Muscle layer of colon (tissue), 2 donors: ENCODE measurements at regions not wholly inside any gene's neighbourhood (a gene's known extent, or its start where the extent isn't known, plus 50 kb on each side); places are given as distances from the start of the nearest gene placed in this dataset.
"Not testable (repeated sequence)": the region's sequence is repeated elsewhere in the genome, so short reads cannot be mapped to it uniquely, and the experiment has no call there.

Experiments used
- H3K27ac ChIP-seq: one replicate; pipeline ENCODE4 v1.7.0; 2013; ENCODE audit warnings: low read depth, mild to moderate bottlenecking, low read length, moderate library complexity
- H3K27me3 ChIP-seq, 2 donors: one replicate each; pipeline ENCODE4 v1.7.0; 2013; ENCODE audit warnings: low read length in 2 of 2, mild to moderate bottlenecking in 2 of 2; ENCODE audit not compliant: insufficient read depth in 2 of 2, control insufficient read depth in 1 of 2
- H3K36me3 ChIP-seq: one replicate; pipeline ENCODE4 v1.7.0; 2013; ENCODE audit warnings: mild to moderate bottlenecking, low read length; ENCODE audit not compliant: insufficient read depth
- H3K4me1 ChIP-seq: one replicate; pipeline ENCODE4 v1.7.0; 2013; ENCODE audit warnings: mild to moderate bottlenecking, low read length; ENCODE audit not compliant: insufficient read depth
- H3K4me3 ChIP-seq, 2 donors: one replicate each; pipeline ENCODE4 v1.7.0; 2013; ENCODE audit warnings: low read length in 2 of 2, low read depth in 1 of 2, mild to moderate bottlenecking in 1 of 2, moderate library complexity in 1 of 2
- H3K9ac ChIP-seq: one replicate; pipeline ENCODE4 v1.7.0; 2013; ENCODE audit warnings: low read length
- H3K9me3 ChIP-seq: one replicate; pipeline ENCODE4 v1.7.0; 2013; ENCODE audit warnings: mild to moderate bottlenecking, low read length
- donor health status: abdominal sarcoma.
- donor health status: Adenocarcinoma of cecum.

DNA sequence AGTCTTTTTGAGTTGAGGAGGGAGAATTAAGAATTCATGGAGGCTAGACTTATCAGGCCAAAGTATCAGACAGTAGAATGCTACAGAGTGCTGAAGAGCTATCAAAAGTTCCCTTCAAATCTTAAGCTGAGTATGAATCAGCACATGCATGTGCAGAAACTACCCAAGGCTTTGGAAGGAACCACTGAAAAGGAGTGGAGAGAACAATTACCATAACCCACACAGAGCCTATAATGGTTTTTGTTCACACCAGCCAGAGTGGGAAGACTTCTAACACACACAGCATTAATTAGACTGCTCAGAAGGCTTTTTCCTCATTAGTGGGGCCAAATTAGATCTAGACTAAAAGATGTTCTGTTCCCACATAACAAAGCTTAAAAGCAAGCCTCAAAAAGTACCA is 83.7 kb upstream of the SLC6A11 start:
- H3K36me3 ChIP-seq, result no peaks in the 10 kb centered on the region
- no peak overlapping the region for H3K27ac ChIP-seq
- no peak overlapping the region for H3K9ac ChIP-seq
- H3K9me3 ChIP-seq, result peaks cover 11% of the 10 kb centered on the region
- H3K4me3 ChIP-seq, result no peak overlapping the region
- H3K27me3 ChIP-seq, result peaks cover 0 to 9% of the 10 kb centered on the region in 2 donors
- H3K4me1 ChIP-seq, result no peaks in the 10 kb centered on the region

DNA sequence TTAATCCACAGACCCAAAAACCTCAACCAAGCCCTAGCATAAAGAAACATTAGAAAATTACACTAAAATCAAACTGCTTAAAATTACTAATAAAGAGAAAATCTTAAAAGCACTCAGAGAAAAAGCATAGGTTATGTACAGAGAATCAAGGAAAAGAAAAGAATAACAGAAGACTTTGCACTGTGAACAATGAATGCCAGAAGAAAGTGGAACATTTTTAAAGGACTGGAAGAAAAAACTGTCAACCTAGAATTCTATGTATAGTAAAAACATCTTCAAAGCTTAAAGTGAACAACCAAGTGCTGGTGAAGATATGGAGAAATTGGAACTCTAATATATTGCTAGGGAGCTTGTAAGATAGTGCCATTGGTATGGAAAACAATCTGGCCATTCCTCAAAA is 82.7 kb upstream of the SLC6A11 start:
- no peaks in the 10 kb centered on the region for H3K4me1 ChIP-seq
- no peak overlapping the region for H3K27ac ChIP-seq
- no peaks in the 10 kb centered on the region for H3K36me3 ChIP-seq
- no peak overlapping the region for H3K9ac ChIP-seq
- H3K27me3 ChIP-seq, result peaks cover 6 to 9% of the 10 kb centered on the region in 2 donors
- peaks cover 11% of the 10 kb centered on the region for H3K9me3 ChIP-seq
- no peak overlapping the region for H3K4me3 ChIP-seq

DNA sequence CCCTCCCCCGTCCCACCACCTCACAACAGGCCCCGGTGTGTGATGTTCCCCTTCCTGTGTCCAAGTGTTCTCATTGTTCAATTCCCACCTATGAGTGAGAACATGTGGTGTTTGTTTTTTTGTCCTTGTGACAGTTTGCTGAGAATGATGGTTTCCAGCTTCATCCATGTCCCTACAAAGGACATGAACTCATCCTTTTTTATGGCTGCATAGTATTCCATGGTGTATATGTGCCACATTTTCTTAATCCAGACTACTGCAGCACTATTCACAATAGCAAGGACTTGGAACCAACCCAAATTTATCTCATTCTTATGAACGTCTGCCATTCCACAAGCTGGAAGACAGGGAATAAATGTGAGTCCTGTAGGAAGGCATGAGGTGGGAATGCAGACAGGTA is 79.6 kb upstream of the SLC6A11 start:
- Histone ChIP-seq H3K27me3 (peaks cover 17 to 19% of the 10 kb centered on the region in 2 donors), H3K9me3 (peaks cover 11% of the 10 kb centered on the region)
- not testable (repeated sequence) for H3K4me1 ChIP-seq, H3K36me3 ChIP-seq, H3K27ac ChIP-seq, H3K9ac ChIP-seq, H3K4me3 ChIP-seq

DNA sequence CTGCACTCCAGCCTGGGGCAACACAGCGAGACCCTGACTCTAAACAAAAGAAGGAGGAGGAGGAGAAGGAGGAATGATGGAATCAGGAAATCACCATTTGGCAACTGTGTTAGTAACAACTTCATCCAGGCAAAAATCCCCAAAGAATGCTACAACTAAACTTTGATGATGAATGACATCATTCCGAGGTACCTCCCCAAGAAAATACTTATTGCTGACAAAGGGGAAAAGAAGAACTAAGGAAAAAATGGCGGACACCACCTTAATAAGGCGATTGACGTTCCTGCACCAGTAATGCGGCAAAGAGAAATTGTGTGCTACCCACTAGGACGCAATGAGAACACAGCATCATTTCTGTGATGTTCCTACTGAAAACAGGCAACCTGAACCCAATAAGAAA is 78.2 kb upstream of the SLC6A11 start:
- Histone ChIP-seq H3K4me3 (no peak overlapping the region), H3K27me3 (peaks cover 17 to 19% of the 10 kb centered on the region in 2 donors), H3K9ac (no peak overlapping the region), H3K27ac (no peak overlapping the region), H3K9me3 (peaks cover 8% of the 10 kb centered on the region), H3K36me3 (no peaks in the 10 kb centered on the region), H3K4me1 (no peaks in the 10 kb centered on the region)

DNA sequence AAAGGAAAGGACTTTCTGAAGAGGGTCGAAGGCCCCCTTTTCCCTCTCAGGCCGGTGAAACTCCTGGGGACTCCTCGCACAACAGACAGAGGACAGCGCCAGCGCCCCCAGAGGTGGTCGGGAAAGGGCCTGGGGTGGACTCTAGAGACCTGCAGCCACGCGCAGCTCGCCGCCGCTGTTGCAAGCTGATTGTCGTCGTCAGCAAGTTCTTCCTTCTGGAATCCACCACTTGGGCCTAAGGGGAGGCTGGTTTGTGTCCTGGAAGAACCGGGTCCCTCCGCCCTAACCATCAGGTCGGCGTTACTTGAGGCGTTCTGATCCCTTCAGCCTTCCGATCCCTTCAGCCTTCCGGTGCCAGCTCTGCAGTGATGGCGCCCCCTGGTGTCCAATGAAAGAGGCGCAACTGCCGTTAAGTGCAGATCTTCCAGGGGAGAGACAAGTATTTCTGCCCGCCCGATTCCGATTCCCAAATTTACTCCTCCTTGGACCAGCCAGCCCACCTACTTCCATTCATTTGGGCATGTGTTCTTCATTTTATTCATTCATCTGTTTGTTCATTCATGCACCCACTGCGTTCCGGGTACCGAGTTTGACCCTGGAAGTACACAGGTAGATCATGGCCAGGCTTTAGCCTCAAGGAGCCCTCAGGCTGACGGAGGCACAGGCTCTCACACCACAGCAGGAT is 77.2 kb upstream of the SLC6A11 start:
- Histone ChIP-seq H3K36me3 (no peaks in the 10 kb centered on the region), H3K4me1 (no peaks in the 10 kb centered on the region), H3K4me3 (peak overlapping the region in 1 of 2 donors; percentile 42), H3K27ac (no peak overlapping the region), H3K27me3 (peaks cover 17 to 19% of the 10 kb centered on the region in 2 donors), H3K9ac (no peak overlapping the region), H3K9me3 (no peaks in the 10 kb centered on the region)

DNA sequence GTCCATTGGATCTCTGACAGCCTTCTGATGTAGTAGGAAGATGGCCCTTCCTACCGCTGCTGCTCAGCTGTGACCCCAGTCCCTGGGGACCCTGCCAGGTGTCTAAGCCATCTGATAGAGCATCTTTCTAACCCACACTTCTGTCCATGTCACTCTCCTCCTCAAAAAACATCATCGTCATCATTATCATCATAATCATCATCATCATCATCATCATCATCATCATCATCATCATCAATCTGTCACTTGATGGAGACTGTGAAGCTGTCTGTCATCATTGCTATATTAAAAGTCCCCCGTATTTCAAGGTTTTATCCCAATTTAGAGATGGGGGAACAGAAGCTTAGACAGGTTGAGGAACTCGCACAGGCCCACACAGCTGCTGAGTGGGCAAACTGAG is 75.1 kb upstream of the SLC6A11 start:
- no peak overlapping the region for H3K4me3 ChIP-seq
- no peaks in the 10 kb centered on the region for H3K9me3 ChIP-seq
- no peak overlapping the region for H3K27ac ChIP-seq
- H3K4me1 ChIP-seq, result no peaks in the 10 kb centered on the region
- H3K36me3 ChIP-seq, result no peaks in the 10 kb centered on the region
- H3K9ac ChIP-seq, result no peak overlapping the region
- H3K27me3 ChIP-seq, result peaks cover 17 to 19% of the 10 kb centered on the region in 2 donors

DNA sequence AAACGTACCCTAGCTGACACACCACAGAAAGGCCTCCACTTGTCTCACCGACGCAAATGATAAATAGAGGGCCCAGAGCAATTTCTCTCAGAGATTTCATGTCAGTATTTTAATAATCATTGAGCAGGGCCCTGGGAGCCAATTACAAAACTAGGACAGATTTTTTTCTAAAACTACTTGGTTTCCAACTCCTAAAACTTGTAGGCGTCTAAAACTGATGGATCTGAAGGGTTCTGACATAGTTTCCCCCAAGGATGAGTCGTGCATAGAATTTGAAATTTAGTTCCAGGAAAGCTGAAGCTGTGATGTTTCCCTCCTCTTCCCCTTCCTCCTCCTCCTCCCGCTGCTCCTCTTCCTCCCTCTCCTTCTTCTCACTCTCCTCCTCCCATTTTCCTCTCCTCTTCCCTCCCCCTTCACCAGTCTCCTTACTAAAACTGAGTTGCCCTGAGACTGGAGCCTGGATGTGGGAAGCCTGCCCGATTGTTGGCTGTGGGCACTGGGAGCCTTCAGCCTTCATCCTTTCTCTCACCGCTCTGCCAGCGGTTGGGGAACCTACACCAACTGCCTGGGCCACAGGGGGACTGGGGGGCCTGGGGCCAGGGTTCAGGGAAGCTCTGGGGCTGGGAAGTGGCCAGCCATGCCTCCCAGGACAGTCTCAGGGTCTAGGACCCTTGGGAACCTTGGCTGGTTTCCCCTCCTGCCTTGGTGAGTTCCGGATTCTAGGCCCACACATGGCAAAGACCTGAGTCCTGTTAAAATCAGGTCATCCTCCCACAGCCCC is 73.9 kb upstream of the SLC6A11 start:
- Histone ChIP-seq H3K27me3 (peaks cover 12 to 17% of the 10 kb centered on the region in 2 donors), H3K9me3 (no peaks in the 10 kb centered on the region), H3K9ac (no peak overlapping the region)

DNA sequence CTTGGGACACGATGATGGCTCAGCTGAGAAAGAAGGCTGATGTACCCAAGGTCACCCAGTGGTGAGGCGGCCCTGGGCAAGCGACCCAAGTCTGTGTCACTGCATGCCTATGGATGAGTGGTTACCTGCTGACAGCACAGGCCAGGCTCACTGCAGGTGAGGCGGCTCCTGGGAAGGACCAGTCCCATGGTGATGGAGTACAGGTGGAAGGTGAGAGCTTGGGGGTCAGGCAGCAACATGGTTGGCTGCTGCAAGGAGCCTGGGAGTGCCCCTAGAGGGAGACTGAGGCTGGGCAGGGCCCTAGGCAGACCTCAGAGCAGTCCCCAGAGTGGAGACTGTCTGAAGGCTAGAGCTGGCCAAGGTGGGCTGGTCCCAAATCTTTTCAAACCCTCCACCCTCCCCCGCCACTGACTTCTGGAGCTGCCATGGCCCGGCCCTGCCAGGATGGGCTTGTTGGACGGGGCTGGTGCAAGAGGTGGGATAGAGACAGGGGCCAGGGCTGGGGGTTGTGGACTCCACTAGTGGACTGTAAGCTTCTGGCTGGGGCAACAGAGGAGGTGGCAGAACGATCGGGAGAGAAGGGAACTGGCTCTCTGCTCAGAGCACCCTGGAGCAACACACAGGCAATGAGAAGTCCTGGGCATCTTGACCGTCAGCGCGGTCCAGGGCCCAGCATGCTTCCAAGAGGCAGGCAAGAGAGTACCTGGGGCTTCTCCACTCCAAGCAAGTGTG is 72.5 kb upstream of the SLC6A11 start:
- peaks cover 8 to 10% of the 10 kb centered on the region in 2 donors for H3K27me3 ChIP-seq

More for the DNA sequence above, 73.9 kb upstream of the SLC6A11 start:
- H3K4me1 ChIP-seq, result no peaks in the 10 kb centered on the region
- no peaks in the 10 kb centered on the region for H3K36me3 ChIP-seq
- no peak overlapping the region for H3K27ac ChIP-seq
- H3K4me3 ChIP-seq, result no peak overlapping the region

DNA sequence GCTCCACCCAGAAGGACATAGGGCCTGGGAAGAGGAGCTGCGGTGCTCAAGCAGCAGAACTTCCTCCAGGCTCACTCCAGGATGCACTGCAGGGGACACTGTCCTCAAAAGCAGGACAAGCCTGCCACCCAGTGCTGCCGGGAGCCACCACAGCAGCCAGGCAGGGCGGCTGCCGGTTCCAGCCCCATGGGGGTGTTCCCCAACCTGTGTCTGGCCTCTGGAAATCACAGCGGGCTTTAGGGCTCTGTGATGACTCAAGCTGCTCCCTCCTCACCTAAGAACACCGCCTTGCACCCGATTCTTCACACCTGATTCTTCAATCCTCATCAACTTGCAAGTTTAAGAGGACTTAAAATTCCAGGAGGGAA is 71.9 kb upstream of the SLC6A11 start:
- no peaks in the 10 kb centered on the region for H3K36me3 ChIP-seq

More for the DNA sequence above, 72.5 kb upstream of the SLC6A11 start:
- no peak overlapping the region for H3K4me3 ChIP-seq
- no peaks in the 10 kb centered on the region for H3K9me3 ChIP-seq
- no peaks in the 10 kb centered on the region for H3K36me3 ChIP-seq
- no peak overlapping the region for H3K27ac ChIP-seq
- H3K4me1 ChIP-seq, result no peaks in the 10 kb centered on the region
- H3K9ac ChIP-seq, result no peak overlapping the region

DNA sequence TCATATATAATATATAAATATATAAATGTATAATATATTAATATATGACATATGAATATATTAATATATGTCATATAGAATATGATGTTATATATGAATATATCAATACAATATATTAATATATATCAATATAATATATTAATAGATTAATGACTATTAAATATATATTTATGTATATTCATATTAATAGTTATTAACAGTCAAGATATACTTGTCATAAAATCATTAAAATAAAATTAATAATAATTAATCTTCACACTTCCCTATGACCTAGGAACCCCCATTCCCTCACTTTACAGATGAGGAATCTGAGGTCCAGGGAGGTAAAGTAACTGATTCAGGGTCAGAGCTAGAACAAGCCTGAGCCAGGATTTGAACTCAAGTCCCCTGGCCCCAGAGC is 70.6 kb upstream of the SLC6A11 start:
- H3K36me3 ChIP-seq, result no peaks in the 10 kb centered on the region
- H3K4me3 ChIP-seq, result no peak overlapping the region
- H3K4me1 ChIP-seq, result no peaks in the 10 kb centered on the region
- H3K27me3 ChIP-seq, result no peaks in the 10 kb centered on the region
- no peak overlapping the region for H3K27ac ChIP-seq
- H3K9me3 ChIP-seq, result no peaks in the 10 kb centered on the region
- H3K9ac ChIP-seq, result no peak overlapping the region

More for the DNA sequence above, 71.9 kb upstream of the SLC6A11 start:
- H3K27me3 ChIP-seq, result peaks cover 6 to 9% of the 10 kb centered on the region in 2 donors
- no peaks in the 10 kb centered on the region for H3K9me3 ChIP-seq
- no peak overlapping the region for H3K27ac ChIP-seq
- H3K4me1 ChIP-seq, result no peaks in the 10 kb centered on the region
- no peak overlapping the region for H3K4me3 ChIP-seq
- no peak overlapping the region for H3K9ac ChIP-seq

DNA sequence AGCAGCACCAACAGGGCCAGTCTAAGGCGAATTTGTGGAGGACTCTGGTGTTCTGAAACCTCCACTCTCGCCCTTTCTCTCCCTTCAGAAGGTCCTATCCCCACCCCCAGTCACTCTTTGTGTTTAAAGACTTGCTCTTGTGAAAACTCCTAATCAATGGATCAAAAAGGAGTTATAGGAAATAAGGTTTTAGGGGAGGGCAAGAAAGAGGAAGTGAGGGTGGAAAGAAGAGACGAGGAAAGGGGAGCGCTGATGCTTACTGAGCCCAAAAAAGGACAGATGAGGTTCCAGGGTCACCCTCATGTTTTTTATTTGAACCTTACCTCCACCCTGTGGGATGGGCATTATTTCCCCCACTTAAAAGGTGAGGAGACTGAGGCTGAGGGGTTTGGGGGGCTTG is 70.0 kb upstream of the SLC6A11 start:
- H3K36me3 ChIP-seq, result no peaks in the 10 kb centered on the region
- H3K27me3 ChIP-seq, result no peaks in the 10 kb centered on the region

More for the DNA sequence above, 70.0 kb upstream of the SLC6A11 start:
- no peaks in the 10 kb centered on the region for H3K4me1 ChIP-seq
- no peaks in the 10 kb centered on the region for H3K9me3 ChIP-seq
- H3K27ac ChIP-seq, result no peak overlapping the region
- H3K9ac ChIP-seq, result no peak overlapping the region
- no peak overlapping the region for H3K4me3 ChIP-seq
